HG03354 (cell line): ENCODE measurements at regions not wholly inside any gene's neighbourhood (a gene's known extent, or its start where the extent isn't known, plus 50 kb on each side); places are given as distances from the start of the nearest gene placed in this dataset.

Experiments used
- ATAC-seq: cut with Tn5 transposase; IDR thresholded peaks from one replicate; pipeline ENCODE4 v1.9.1; 2021; ENCODE audit warnings: mild to moderate bottlenecking; ENCODE audit not compliant: unreplicated experiment, poor library complexity, severe bottlenecking

GRCh38 chr14:34355584-34356263, 106.3 kb downstream of the SPTSSA start:
- ATAC-seq = no peak

- no peak for ATAC-seq
Observed at GRCh38 chr14:34354556-34354955, 107.5 kb downstream of the SPTSSA start.

- ATAC-seq = no peak
Observed at GRCh38 chr14:34350903-34351302, 111.1 kb downstream of the SPTSSA start.

- ATAC-seq = no peak
Observed at GRCh38 chr14:34348592-34348991, 113.4 kb downstream of the SPTSSA start.

GRCh38 chr14:34347683-34348082, 114.4 kb downstream of the SPTSSA start:
- peak; percentile 82 for ATAC-seq

GRCh38 chr14:34345718-34346465, 116.1 kb downstream of the SPTSSA start:
- ATAC-seq = no peak

GRCh38 chr14:34344318-34344717, 117.7 kb downstream of the SPTSSA start:
- ATAC-seq = no peak

GRCh38 chr14:34340025-34340625, 121.9 kb downstream of the SPTSSA start:
- no peak for ATAC-seq

GRCh38 chr14:34338056-34338455, 124.0 kb downstream of the SPTSSA start:
- ATAC-seq = no peak

GRCh38 chr14:34336501-34336900, 125.5 kb downstream of the SPTSSA start:
- no peak for ATAC-seq

GRCh38 chr14:34335968-34336367, 126.1 kb downstream of the SPTSSA start:
- ATAC-seq = no peak

- no peak for ATAC-seq
Observed at GRCh38 chr14:34334329-34334728, 127.7 kb downstream of the SPTSSA start.

- ATAC-seq = peak; percentile 90
Observed at GRCh38 chr14:34331728-34332623, 130.1 kb downstream of the SPTSSA start.

GRCh38 chr14:34330846-34331245, 131.2 kb downstream of the SPTSSA start:
- no peak for ATAC-seq

- no peak for ATAC-seq
Observed at GRCh38 chr14:34329301-34329700, 132.7 kb downstream of the SPTSSA start.

GRCh38 chr14:34328178-34328577, 133.9 kb downstream of the SPTSSA start:
- ATAC-seq = no peak

- no peak for ATAC-seq
Observed at GRCh38 chr14:34325493-34325892, 136.5 kb downstream of the SPTSSA start.

- no peak for ATAC-seq
Observed at GRCh38 chr14:34324363-34324795, 137.7 kb downstream of the SPTSSA start.

- peak; percentile 79 for ATAC-seq
Observed at GRCh38 chr14:34322940-34323418, 139.1 kb downstream of the SPTSSA start.

- no peak for ATAC-seq
Observed at GRCh38 chr14:34319140-34319539, 142.9 kb downstream of the SPTSSA start.
